ENCODE measurements at regions not wholly inside any gene's neighbourhood (a gene's known extent, or its start where the extent isn't known, plus 50 kb on each side); places are given as distances from the start of the nearest gene placed in this dataset.

DNA sequence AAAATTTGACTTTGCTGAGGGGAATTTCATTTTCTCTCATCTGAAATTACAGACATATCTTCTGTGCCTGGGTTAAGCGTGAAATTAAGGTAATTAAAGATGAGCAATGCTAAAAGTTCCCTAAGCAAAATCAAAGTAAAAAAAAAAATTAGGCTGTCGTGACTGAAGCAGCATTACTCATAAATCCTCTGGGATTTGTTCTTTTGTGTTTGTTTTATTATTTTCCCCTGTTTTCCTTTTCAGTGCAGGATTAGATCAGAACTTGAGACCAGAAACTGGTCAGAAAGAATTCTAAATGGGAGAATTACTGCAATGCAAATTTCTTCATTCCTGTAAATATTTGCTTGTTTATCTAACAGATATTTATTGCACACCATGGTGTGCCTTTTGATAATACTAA, 141.4 kb upstream of the BET1 start:
- TF ChIP-seq, protein P1, sequence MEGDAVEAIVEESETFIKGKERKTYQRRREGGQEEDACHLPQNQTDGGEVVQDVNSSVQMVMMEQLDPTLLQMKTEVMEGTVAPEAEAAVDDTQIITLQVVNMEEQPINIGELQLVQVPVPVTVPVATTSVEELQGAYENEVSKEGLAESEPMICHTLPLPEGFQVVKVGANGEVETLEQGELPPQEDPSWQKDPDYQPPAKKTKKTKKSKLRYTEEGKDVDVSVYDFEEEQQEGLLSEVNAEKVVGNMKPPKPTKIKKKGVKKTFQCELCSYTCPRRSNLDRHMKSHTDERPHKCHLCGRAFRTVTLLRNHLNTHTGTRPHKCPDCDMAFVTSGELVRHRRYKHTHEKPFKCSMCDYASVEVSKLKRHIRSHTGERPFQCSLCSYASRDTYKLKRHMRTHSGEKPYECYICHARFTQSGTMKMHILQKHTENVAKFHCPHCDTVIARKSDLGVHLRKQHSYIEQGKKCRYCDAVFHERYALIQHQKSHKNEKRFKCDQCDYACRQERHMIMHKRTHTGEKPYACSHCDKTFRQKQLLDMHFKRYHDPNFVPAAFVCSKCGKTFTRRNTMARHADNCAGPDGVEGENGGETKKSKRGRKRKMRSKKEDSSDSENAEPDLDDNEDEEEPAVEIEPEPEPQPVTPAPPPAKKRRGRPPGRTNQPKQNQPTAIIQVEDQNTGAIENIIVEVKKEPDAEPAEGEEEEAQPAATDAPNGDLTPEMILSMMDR (IDR thresholded peaks at IDR 0.05): no peak
- TF ChIP-seq POLR2A (IDR thresholded peaks at IDR 0.05): no peak

Data from testis (tissue), 2 donors.